ENCODE measurements at regions not wholly inside any gene's neighbourhood (a gene's known extent, or its start where the extent isn't known, plus 50 kb on each side); places are given as distances from the start of the nearest gene placed in this dataset.

GRCh38 chr2:148567716-148568115, 76.8 kb upstream of the EPC2 start:
- TF ChIP-seq POLR2A (IDR thresholded peaks at IDR 0.05; ENCODE audit: low read depth, low read length) (no peak), POLR2AphosphoS5 (IDR thresholded peaks at IDR 0.05; ENCODE audit: low read depth, low read length) (no peak)
